GM12891 (cell line): ENCODE measurements at regions not wholly inside any gene's neighbourhood (a gene's known extent, or its start where the extent isn't known, plus 50 kb on each side); places are given as distances from the start of the nearest gene placed in this dataset.
A peak's percentile ranks its signal among the peaks of the same experiment; 100 is the strongest.

Experiments
- PAX5 ChIP-seq: IDR thresholded peaks from 2 replicates; pipeline ENCODE4 v1.6.1; 2011; ENCODE audit warnings: low read length, moderate library complexity, mild to moderate bottlenecking; ENCODE audit not compliant: insufficient read depth, severe bottlenecking
- POLR2A ChIP-seq: IDR thresholded peaks from 2 replicates; pipeline ENCODE4 v1.6.1; 2011; ENCODE audit warnings: low read depth, low read length, control low read depth
- POLR2AphosphoS5 ChIP-seq: IDR thresholded peaks from 2 replicates; pipeline ENCODE4 v1.6.1; 2011; ENCODE audit warnings: low read depth, low read length, control low read depth
- POU2F2 ChIP-seq: IDR thresholded peaks from 2 replicates; pipeline ENCODE4 v1.6.1; 2011; ENCODE audit warnings: low read depth, mild to moderate bottlenecking, control low read depth, low read length, moderate library complexity
- SPI1 ChIP-seq: IDR thresholded peaks from 2 replicates; pipeline ENCODE4 v1.6.1; 2011; ENCODE audit warnings: low read depth, low read length, control low read depth
- TAF1 ChIP-seq: IDR thresholded peaks from 2 replicates; pipeline ENCODE4 v1.6.1; 2011; ENCODE audit warnings: low read depth, low read length, control low read depth

DNA sequence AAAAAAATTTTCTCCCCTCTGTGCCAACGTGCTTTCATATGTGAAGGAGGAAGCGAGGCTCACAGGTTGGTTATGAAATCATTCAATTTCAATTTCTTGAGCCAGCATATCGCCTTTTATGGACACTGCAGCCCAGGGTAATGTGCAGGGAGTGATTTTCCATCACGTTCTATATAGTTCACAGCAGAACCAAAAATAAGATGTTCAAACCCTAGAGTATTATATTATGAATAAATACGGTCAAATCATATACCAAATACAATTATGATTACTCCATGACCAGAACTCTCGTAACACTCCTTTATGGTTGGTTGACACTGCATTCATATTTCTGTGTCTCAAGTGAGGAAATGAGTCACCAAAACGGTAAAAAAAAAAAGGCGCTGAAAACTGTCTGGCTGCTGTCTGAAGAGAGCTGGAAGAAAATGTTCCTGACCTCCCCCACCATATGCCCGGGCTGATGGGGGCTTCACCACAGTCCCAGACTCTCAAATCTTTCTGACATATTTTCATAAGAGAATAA lies 75.8 kb upstream of the UBAC2 start:
- TF ChIP-seq POLR2AphosphoS5 (no peak), POLR2A (no peak), TAF1 (no peak), SPI1 (peak; percentile 44; the same call in 1 of the 2 replicates), POU2F2 (no peak), PAX5 (no peak)
